HG03159 (cell line): ENCODE measurements at regions not wholly inside any gene's neighbourhood (a gene's known extent, or its start where the extent isn't known, plus 50 kb on each side); places are given as distances from the start of the nearest gene placed in this dataset.
A peak's percentile ranks its signal among the peaks of the same experiment; 100 is the strongest.
"Not testable (repeated sequence)": the region's sequence is repeated elsewhere in the genome, so short reads cannot be mapped to it uniquely, and the experiment has no call there.

Experiments used
- ATAC-seq: cut with Tn5 transposase; IDR thresholded peaks from one replicate; pipeline ENCODE4 v1.9.1; 2021; ENCODE audit warnings: mild to moderate bottlenecking, moderate library complexity; ENCODE audit not compliant: unreplicated experiment

- ATAC-seq = not testable (repeated sequence)
These were observed 5455.9 kb upstream of the TPTE start for GRCh38 chr21:5065240-5066211.

- not testable (repeated sequence) for ATAC-seq
These were observed 5454.6 kb upstream of the TPTE start for GRCh38 chr21:5066682-5067251.

- not testable (repeated sequence) for ATAC-seq
These were observed 5453.9 kb upstream of the TPTE start for GRCh38 chr21:5067326-5068048.

GRCh38 chr21:5068649-5069048 lies 5452.7 kb upstream of the TPTE start:
- ATAC-seq = not testable (repeated sequence)

- ATAC-seq = not testable (repeated sequence)
These were observed 5450.2 kb upstream of the TPTE start for GRCh38 chr21:5071180-5071579.

DNA sequence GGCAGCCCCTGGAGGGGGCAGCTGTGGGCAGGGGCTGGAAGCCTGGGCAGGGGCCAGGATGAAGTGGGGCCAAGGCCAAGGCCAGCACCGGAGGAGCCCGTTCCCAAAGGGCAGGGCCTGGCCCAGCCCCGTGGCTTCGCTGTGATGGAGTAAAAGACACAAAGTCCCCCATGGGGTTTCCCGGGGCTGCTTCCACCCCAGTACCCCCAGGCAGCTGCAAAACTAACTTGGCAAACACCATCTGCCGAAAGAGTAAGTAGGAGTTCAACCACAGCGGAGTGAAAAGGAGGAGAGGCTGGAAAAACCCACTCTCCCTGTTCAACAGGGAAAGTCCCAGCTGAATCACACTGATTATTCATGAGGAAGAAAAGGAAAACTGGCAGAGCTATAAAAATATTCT lies 5444.5 kb upstream of the TPTE start:
- ATAC-seq = not testable (repeated sequence)

DNA sequence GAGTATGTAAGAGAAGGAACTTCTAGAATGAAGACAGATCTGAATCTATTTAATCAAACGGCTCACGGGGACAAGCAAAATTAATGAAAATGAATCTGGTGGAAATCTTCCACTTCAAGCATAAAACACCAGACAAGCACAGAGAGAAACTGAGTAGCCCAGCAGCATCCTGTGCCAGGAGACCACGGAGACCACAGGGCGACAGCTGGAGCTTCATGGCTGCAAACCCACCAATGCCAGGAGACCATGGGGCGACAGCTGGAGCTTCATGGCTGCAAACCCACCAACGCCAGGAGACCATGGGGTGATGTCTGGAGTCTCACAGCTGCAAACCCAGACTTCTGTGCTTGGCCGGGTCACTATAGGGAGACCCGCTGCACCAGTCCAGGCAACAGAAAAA lies 5442.0 kb upstream of the TPTE start:
- not testable (repeated sequence) for ATAC-seq

- ATAC-seq = not testable (repeated sequence)
These were observed 5441.4 kb upstream of the TPTE start for GRCh38 chr21:5080015-5080414.

- ATAC-seq = not testable (repeated sequence)
These were observed 5437.1 kb upstream of the TPTE start for GRCh38 chr21:5084246-5084645.

DNA sequence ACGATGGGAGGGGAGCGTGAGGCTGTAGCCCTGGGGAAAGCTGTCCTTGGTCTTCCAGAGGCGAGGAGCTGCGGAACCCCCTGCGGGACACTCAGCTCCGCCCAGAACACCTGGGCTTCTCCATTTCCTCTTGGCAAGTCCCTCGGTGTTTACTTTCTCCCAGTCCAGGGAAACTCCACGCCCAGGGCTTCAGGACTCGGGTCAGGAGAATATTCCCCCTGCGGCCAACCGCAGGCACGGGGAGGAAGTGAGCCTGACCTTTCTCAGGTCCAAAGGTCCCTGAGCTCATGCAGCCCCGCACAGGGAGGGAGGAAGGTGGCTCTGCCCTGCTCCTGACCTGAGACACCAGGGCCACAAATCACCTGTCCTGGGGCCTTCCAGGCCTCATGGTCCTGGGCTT lies 5435.9 kb upstream of the TPTE start:
- ATAC-seq = not testable (repeated sequence)

DNA sequence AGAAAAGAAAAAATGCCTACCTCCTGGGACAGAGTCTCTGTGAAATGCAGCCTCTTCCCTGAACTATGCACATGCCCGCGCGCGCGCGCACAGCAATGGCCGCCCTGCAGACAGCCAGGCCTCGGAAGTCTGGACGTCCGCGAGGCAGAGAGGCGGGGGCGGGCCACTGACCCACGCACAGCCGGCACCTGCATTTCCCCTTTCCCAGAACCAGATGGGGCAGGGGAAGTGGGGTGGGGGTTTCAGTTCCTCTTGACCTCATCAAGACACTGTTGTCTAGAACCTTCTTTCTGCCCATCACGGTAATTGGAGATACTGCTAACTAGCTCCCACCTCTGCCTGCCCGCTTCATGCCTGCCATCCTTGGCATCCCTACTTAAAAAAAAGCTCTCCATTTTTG lies 5435.0 kb upstream of the TPTE start:
- ATAC-seq = not testable (repeated sequence)

DNA sequence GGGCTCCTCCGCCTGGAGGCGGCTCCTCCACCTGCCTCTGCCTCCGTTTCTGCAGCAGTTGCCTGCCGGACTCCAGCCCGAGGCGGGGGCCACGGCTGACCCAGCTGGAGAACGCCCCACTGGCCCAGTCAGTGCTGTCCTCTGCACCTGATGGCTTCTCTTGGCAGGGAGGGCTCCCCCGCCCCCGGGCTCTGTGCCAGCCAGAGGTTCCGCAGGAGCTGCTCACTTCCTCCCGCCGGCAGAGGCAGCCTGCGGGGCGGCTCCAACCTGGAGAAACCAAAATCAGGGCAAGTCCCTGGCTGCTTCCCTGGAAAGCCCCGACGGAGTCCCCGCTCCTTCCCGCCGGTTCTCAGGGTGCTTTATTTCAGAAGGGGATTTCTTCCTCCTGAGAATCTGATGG lies 5432.6 kb upstream of the TPTE start:
- not testable (repeated sequence) for ATAC-seq

DNA sequence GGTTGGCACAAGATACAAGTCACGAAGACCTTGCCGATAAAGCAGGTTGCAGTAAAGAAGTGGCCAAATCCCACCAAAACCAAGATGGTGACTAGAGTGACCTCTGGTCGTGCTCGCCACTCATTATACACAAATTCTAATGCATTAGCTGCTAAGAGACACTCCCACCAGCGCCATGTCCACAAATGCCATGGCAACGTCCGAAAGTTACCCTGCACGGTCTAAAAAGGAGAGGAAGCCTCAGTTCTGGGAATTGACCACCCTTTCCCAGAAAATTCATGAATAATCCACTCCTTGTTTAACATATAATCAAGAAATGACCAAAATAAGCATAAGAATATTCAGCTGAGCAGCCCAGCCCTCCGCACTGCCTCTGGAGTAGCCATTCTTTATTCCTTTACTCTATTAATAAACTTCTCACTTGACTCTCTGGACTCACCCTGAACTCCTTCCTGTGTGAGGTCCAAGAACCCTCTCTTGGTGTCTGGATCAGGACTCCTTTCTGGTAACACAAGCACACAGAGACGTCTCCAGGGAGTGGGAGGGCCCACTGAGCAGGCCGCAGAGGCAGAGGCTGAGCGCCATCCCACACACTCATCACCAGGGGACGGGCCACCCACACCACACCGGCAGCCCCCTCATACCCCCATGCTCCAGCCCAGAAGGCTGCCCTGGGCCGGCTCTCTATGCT lies 5431.8 kb upstream of the TPTE start:
- ATAC-seq = not testable (repeated sequence)

DNA sequence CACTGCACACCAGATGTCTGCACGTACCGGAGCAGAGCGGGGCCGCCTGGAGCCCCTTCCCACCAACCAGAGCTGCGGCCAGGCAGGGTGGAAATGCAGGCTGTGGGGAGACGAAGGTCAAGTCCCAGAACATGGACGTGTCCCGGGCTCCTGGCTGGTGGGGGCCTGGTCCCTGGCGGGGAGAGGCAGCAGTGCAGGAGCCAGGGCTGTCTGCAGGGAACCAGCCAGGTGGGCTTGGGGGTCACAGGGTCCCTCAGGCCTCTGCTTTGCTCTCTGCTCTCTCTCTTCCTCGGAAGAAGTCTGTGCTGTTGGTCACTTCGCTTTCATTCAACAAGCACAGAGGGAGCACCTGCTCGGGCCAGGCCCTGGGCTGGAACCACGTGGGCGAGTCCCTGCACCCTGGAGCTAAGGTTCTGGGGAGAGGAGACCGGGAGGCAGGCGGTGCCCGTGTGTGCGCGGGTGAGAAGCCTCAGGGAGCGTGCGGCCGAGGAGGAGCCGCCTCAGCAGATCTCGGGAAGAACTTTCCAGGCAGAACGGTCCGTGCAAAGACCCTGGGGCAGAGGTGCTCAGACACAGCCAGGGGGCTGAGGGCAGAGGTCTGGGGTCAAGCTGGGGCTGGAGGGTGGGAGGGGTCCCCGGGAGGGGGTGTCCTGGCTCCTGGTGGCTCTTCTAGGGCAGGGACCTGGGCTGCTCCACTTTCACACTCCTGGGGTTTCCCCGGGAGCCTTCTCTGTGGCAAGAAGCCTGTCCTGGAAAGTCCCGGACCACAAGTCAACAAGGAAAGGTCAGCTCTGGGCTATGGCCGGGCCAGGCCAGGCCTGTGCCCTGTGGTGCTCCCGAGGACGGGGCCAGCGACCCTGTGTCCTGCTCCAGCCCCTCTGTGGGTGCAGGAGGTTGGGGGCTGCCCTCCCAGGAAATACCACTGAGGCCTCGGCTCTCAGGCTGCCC lies 5431.0 kb upstream of the TPTE start:
- ATAC-seq = not testable (repeated sequence)

DNA sequence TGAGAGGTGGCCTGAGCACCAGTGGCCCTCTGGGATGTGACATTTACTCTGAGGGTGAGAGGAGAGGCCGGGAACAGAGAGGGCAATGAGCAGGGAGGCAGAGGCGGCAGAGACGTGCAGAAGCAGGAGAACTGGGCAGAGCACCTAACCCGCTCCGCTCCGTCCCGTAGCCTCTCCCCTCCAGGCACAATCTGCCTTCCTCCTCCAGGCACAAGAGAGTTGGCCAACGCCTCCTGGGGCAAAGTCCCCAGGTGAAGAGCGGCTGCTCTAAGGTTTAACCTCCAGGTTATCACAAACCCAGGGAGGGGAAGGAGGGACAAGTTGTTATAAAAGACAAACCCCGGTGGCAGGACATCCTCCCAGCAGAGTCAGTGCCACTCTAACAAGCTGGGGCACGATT lies 5430.1 kb upstream of the TPTE start:
- not testable (repeated sequence) for ATAC-seq

- ATAC-seq = not testable (repeated sequence)
These were observed 5425.8 kb upstream of the TPTE start for GRCh38 chr21:5095628-5096027.

DNA sequence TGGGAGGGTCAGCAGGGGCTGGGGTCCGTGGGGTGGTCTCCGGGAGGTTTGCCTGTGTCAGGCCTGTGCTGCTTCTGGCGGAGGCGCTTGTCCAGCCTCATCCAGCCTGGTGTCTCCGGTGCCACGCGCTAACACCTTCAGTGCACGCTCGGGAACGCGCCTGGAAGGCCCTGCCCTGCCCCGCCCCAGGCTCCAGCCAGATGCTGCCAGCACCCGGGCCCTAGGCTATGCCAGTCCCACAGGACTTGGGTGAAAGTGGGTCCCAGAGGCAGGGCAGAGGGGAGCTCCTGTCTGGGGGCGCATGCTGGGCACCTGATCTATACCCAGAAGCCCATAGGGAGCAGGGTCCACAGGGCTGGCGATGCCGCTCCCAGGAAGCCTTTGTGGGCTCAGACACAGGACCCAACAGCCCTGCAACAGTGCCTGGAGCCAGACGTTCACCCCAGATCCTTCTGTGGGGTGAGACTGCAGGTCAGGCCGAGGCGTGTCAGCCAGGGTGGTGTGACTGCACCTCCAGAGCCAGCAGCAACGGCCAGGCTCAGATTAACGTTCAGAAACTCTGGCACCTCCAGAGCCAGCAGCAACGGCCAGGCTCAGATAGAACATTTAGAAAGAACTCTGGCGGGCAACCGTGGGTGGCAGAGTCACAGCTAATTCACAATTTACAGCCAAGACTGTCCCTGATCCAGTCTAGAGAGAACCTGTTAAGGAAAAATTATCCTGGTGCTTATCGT lies 5423.2 kb upstream of the TPTE start:
- not testable (repeated sequence) for ATAC-seq

- not testable (repeated sequence) for ATAC-seq
These were observed 5420.7 kb upstream of the TPTE start for GRCh38 chr21:5100604-5101174.

GRCh38 chr21:5101749-5102148 lies 5419.6 kb upstream of the TPTE start:
- peak; percentile 61 for ATAC-seq
